LNCAP (cell line): ENCODE measurements at regions not wholly inside any gene's neighbourhood (a gene's known extent, or its start where the extent isn't known, plus 50 kb on each side); places are given as distances from the start of the nearest gene placed in this dataset.

Experiments
- CTCF ChIP-seq: fragments of 450-650 bp; IDR thresholded peaks from 2 replicates; pipeline ENCODE4 v1.5.1; 2017; ENCODE audit warnings: mild to moderate bottlenecking

GRCh38 chr2:75321599-75321922 is 122.2 kb upstream of the TACR1 start:
- no peak for TF ChIP-seq CTCF

DNA sequence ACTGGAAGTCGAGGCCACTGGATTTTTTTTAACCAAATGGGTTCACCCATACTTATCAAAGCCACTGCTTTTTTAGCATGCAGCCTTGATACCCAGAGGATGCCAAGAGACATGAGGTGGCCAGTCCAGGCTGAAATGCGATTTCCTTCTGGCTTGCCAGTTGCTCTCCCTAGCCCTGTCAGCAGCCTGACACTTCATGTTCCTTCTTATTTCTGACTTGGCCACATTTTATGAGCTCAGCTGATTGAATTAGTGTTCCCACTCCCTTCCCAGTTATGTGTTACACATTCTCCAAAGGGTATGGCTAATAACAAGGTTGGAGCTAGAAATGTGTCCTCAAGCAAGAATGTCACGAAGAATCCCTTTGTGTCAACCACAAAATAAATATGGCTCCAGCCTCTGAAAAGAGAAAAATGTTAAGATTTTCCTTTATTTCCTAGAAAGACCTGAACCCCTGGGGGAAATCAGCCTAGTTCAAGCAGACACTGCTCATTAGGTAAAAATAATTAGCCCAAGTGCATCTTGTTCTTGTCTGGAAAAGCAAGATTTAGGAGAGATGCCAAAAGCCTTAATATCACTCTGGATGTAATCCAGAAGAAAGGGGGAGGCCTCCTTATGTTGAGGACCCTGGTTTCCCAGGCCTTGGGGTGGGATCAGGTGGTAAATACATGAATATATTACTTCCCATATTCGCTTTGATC is 121.7 kb upstream of the TACR1 start:
- TF ChIP-seq CTCF: no peak

- no peak for TF ChIP-seq CTCF
These were observed 120.6 kb upstream of the TACR1 start for GRCh38 chr2:75319951-75320350.

DNA sequence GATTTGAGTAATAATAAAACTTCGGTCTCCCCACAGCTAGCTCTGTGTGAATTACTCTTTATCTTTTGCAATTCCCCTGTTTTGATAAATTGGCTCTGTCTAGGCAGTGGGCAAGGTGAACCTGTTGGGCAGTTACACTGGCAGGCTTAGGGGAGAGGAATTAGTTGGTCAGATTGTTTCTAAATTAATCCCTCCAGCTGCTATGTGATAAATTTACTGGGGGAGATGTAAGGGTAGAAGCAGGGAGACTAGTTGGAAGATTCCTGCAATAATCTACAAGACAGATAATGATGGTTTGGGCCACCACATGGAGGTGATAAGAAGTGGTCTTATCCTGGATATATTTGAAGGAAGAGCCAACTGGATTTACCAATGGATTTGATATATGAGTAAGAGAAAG is 118.5 kb upstream of the TACR1 start:
- no peak for TF ChIP-seq CTCF

- no peak for TF ChIP-seq CTCF
These were observed 118.0 kb upstream of the TACR1 start for GRCh38 chr2:75317316-75317715.

DNA sequence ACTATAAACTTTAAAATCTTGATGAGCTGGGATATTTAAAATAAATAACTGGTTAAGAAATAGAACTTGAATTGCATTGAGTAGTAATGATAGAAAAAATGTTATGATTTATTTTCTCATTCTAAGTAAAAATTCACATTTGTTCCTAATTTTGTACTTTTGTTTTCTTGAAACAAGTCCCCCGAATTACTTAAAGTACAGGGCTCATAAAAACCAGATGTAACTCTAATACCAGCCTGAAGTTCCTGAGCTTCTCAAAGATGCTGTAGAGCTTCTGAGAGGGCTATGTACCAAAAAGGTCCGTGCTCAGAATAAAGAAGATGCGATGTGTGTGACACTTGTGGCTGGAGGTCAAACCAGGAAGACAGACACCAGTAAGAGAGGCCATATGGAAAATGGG is 116.1 kb upstream of the TACR1 start:
- TF ChIP-seq CTCF: no peak

DNA sequence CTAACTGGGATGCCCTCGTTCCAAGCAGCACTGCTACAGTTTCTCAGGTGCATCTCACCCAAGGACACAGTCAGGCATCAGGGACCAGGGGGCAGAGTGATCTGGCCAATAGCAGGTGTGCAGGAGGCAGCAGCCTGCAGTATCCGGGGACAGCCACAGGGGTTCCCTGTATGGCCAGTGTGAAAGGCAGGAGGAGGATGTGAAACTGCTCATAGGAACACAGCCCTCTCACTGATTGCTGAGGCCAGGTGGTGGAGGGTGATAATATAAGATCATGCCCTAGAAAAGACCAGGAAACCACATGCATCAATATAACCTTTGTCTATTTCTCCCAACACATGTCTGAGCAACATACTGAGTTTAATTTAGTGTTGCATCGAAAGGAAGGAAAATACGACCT is 112.7 kb upstream of the TACR1 start:
- no peak for TF ChIP-seq CTCF

- no peak for TF ChIP-seq CTCF
These were observed 112.2 kb upstream of the TACR1 start for GRCh38 chr2:75311521-75311920.
